DOHH2 (cell line): ENCODE measurements at regions not wholly inside any gene's neighbourhood (a gene's known extent, or its start where the extent isn't known, plus 50 kb on each side); places are given as distances from the start of the nearest gene placed in this dataset.

Experiments used
- EZH2phosphoT487 ChIP-seq: fragments of 200-600 bp; sonication (generic); IDR thresholded peaks from 2 replicates; pipeline ENCODE4 v1.6.1; 2017; ENCODE audit warnings: borderline replicate concordance, mild to moderate bottlenecking, antibody characterized with exemption, low read length, moderate library complexity, mixed read lengths
- TF ChIP-seq, protein P1 (sequence below): fragments of 200-600 bp; sonication (generic); IDR thresholded peaks from one replicate; pipeline ENCODE4 v1.5.1; 2014; ENCODE audit warnings: antibody characterized with exemption, mild to moderate bottlenecking, low read depth, low read length; ENCODE audit not compliant: poor library complexity, severe bottlenecking

DNA sequence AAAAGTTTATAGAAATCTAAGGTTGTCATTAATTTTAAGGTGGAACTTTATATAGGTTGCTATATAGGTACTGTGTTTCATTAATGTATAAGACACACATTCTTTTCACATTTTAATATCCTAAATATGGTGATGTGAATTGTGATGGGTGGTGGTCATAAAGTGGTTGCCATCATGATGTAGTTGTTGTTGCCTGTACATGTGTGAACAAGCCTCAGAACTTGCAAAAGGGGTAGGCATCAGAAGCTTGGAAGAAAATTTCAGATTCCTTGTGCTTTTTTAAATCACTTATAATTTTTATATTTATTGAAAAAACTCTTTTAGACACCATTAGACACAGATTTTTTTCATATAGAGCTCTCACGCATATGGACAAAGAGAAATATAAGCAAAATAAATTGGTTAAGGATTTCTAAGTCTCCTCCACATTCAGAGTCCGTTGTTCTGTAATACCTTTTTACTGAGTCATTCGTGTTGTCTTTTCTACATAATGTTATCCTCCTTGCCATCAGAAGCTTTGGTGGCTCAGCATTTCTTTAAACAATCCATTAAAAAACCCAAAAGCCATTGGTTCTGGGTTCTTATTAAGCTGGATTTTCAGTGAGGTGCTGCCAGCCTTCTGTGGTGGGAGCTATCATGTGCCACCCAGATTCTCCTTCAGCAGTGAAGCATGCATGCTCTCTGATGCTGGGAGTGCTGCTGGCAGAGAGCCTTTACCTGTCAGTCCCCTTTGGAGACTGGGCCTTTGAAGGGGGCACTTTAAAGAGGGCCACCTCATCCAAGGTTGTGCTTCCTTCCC, 140.4 kb upstream of the GALNT15 start:
- TF ChIP-seq, protein P1, sequence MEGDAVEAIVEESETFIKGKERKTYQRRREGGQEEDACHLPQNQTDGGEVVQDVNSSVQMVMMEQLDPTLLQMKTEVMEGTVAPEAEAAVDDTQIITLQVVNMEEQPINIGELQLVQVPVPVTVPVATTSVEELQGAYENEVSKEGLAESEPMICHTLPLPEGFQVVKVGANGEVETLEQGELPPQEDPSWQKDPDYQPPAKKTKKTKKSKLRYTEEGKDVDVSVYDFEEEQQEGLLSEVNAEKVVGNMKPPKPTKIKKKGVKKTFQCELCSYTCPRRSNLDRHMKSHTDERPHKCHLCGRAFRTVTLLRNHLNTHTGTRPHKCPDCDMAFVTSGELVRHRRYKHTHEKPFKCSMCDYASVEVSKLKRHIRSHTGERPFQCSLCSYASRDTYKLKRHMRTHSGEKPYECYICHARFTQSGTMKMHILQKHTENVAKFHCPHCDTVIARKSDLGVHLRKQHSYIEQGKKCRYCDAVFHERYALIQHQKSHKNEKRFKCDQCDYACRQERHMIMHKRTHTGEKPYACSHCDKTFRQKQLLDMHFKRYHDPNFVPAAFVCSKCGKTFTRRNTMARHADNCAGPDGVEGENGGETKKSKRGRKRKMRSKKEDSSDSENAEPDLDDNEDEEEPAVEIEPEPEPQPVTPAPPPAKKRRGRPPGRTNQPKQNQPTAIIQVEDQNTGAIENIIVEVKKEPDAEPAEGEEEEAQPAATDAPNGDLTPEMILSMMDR: no peak
- no peak for TF ChIP-seq EZH2phosphoT487
